Muscle layer of colon (tissue), 2 donors: ENCODE measurements at regions not wholly inside any gene's neighbourhood (a gene's known extent, or its start where the extent isn't known, plus 50 kb on each side); places are given as distances from the start of the nearest gene placed in this dataset.
A peak's percentile ranks its signal among the peaks of the same experiment; 100 is the strongest.

Experiments
- H3K27ac ChIP-seq: one replicate; pipeline ENCODE4 v1.7.0; 2013; ENCODE audit warnings: low read depth, mild to moderate bottlenecking, low read length, moderate library complexity
- H3K27me3 ChIP-seq, 2 donors: one replicate each; pipeline ENCODE4 v1.7.0; 2013; ENCODE audit warnings: low read length in 2 of 2, mild to moderate bottlenecking in 2 of 2; ENCODE audit not compliant: insufficient read depth in 2 of 2, control insufficient read depth in 1 of 2
- H3K36me3 ChIP-seq: one replicate; pipeline ENCODE4 v1.7.0; 2013; ENCODE audit warnings: mild to moderate bottlenecking, low read length; ENCODE audit not compliant: insufficient read depth
- H3K4me1 ChIP-seq: one replicate; pipeline ENCODE4 v1.7.0; 2013; ENCODE audit warnings: mild to moderate bottlenecking, low read length; ENCODE audit not compliant: insufficient read depth
- H3K4me3 ChIP-seq, 2 donors: one replicate each; pipeline ENCODE4 v1.7.0; 2013; ENCODE audit warnings: low read length in 2 of 2, low read depth in 1 of 2, mild to moderate bottlenecking in 1 of 2, moderate library complexity in 1 of 2
- H3K9ac ChIP-seq: one replicate; pipeline ENCODE4 v1.7.0; 2013; ENCODE audit warnings: low read length
- H3K9me3 ChIP-seq: one replicate; pipeline ENCODE4 v1.7.0; 2013; ENCODE audit warnings: mild to moderate bottlenecking, low read length
- donor health status: abdominal sarcoma.
- donor health status: Adenocarcinoma of cecum.

GRCh38 chr17:73941919-73942530, 261.5 kb upstream of the RPL38 start:
- no peak overlapping the region for H3K27ac ChIP-seq
- no peaks in the 10 kb centered on the region for H3K36me3 ChIP-seq
- H3K27me3 ChIP-seq = no peaks in the 10 kb centered on the region
- H3K9me3 ChIP-seq = no peaks in the 10 kb centered on the region
- H3K4me1 ChIP-seq = no peaks in the 10 kb centered on the region
- no peak overlapping the region for H3K9ac ChIP-seq
- H3K4me3 ChIP-seq = no peak overlapping the region

- Histone ChIP-seq H3K9me3 (no peaks in the 10 kb centered on the region), H3K4me1 (no peaks in the 10 kb centered on the region), H3K27me3 (no peaks in the 10 kb centered on the region), H3K4me3 (no peak overlapping the region), H3K36me3 (no peaks in the 10 kb centered on the region), H3K9ac (no peak overlapping the region), H3K27ac (no peak overlapping the region)
These were observed 260.6 kb upstream of the RPL38 start for GRCh38 chr17:73942703-73943415.

DNA sequence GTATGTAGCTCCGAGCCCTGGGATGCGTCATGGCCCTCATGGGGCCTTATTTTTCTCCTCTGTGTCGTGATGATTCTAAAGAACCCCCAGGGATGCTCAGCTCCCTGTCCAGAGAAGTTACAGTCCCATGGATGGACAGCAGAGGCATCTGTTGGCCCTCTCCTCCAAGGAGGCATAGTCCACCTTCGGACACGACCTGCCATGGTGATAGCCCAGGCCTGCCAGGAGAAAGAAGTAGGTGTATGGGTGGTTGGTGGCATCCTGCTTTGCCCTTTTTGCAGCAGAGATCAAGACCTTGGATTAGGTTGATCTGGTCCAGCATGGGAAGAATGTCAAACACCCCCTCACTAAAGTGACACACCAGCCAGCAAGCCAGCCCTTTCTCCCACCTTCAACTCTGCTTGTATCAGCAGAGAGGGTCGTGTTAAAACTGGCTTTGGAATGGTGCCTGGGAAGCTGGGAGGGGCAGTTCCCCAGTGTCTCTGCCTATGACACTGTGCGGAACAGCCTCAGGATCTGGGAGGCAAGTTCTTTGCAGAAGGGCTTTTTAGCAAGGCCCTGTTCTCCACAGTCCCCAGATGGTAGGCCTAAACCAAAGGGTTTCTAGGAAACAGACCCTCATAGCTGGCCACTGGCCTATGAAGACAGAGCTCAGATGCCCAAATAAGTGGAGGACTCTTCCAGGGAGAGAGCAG, 259.9 kb upstream of the RPL38 start:
- H3K9me3 ChIP-seq = no peaks in the 10 kb centered on the region
- H3K9ac ChIP-seq = no peak overlapping the region
- H3K27me3 ChIP-seq = no peaks in the 10 kb centered on the region
- H3K36me3 ChIP-seq = no peaks in the 10 kb centered on the region
- H3K4me3 ChIP-seq = no peak overlapping the region
- H3K27ac ChIP-seq = no peak overlapping the region
- no peaks in the 10 kb centered on the region for H3K4me1 ChIP-seq

- no peak overlapping the region for H3K27ac ChIP-seq
- H3K9me3 ChIP-seq = no peaks in the 10 kb centered on the region
- no peak overlapping the region for H3K9ac ChIP-seq
- H3K4me1 ChIP-seq = no peaks in the 10 kb centered on the region
- H3K27me3 ChIP-seq = no peaks in the 10 kb centered on the region
- H3K4me3 ChIP-seq = no peak overlapping the region
- H3K36me3 ChIP-seq = no peaks in the 10 kb centered on the region
These were observed 259.1 kb upstream of the RPL38 start for GRCh38 chr17:73944366-73944765.

DNA sequence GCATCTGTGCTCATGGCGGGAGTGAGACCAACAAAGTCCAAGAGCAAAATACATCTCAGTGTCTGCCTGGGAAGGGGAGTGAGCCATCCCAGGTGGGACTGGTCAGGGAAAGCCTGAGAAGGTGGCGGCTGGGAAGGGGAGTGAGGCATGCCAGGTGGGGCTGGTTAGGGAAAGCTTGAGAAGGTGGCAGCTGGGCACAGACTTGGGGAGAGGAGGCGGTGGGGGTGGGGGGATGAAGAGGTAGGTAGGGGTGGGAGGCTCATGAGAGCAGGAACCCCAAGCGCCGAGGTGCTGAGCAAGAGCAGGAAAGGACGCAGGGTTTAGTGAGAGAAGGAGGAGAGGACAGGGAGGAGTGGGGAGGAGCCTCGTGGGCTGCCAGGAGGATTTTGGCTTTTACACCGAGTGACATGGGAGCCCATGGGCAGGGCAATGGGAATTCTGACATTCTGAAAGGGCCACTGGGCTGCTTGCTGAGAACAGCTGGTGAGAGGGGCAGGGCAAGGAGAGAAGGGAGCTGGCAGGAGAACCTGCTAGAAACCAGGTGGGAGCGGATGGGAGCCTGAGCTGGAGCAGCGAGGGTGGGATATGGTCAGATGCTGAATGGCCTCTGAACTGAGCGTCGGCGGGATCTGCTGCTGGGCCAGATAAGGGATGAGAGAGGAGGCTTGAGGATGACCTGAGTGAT, 256.1 kb upstream of the RPL38 start:
- Histone ChIP-seq H3K4me3 (no peak overlapping the region), H3K9ac (no peak overlapping the region), H3K27me3 (peaks cover 0 to 12% of the 10 kb centered on the region in 2 donors), H3K9me3 (no peaks in the 10 kb centered on the region), H3K27ac (no peak overlapping the region), H3K36me3 (no peaks in the 10 kb centered on the region), H3K4me1 (peaks cover 4% of the 10 kb centered on the region)

DNA sequence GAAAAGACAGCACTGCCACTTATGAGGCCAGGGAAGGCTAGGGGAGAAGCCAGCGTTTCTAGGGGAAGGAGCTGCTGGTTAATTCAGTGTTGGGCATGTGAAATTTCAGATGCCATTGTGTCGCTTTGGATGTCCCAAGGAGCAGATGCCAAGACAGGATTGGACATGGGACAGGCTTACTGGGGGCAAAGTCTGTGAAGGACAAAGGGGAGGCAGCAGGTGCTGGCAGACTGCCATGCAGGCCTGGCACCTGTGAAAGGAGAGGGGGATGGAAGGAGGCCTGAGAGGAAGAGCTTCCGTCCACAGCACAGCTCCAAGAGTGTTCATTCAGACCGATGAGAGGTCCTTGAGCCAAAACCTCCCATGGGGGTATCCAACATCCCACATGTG, 255.5 kb upstream of the RPL38 start:
- H3K9ac ChIP-seq = no peak overlapping the region
- peaks cover under 1 to 17% of the 10 kb centered on the region in 2 donors for H3K27me3 ChIP-seq

GRCh38 chr17:73949903-73950592, 253.4 kb upstream of the RPL38 start:
- H3K4me3 ChIP-seq = no peak overlapping the region
- no peaks in the 10 kb centered on the region for H3K9me3 ChIP-seq
- H3K4me1 ChIP-seq = peaks cover 4% of the 10 kb centered on the region
- peaks cover 10 to 20% of the 10 kb centered on the region in 2 donors for H3K27me3 ChIP-seq
- H3K9ac ChIP-seq = no peak overlapping the region
- H3K27ac ChIP-seq = no peak overlapping the region
- H3K36me3 ChIP-seq = no peaks in the 10 kb centered on the region

More for the DNA sequence above, 255.5 kb upstream of the RPL38 start:
- peaks cover 4% of the 10 kb centered on the region for H3K4me1 ChIP-seq
- no peaks in the 10 kb centered on the region for H3K9me3 ChIP-seq
- no peaks in the 10 kb centered on the region for H3K36me3 ChIP-seq
- no peak overlapping the region for H3K27ac ChIP-seq
- H3K4me3 ChIP-seq = no peak overlapping the region

DNA sequence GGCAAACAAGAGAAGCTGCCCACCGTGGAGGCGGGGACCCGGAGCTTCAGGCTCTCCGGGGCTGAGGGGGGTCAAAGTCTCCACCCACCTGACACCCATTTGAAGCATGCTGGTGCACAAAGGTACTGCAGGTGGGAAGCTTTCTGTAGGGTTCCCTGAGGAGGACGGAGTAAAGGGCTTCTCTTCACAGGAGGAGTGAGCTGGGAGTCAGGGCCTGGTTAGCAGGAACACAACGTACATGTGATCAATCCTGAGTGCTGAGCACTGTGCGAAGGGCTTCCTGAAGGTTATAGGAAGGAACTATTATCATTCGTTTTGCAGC, 252.9 kb upstream of the RPL38 start:
- Histone ChIP-seq H3K36me3 (no peaks in the 10 kb centered on the region), H3K9me3 (no peaks in the 10 kb centered on the region), H3K4me1 (peaks cover 4% of the 10 kb centered on the region), H3K4me3 (no peak overlapping the region), H3K27me3 (peaks cover 10 to 20% of the 10 kb centered on the region in 2 donors), H3K9ac (no peak overlapping the region), H3K27ac (no peak overlapping the region)

DNA sequence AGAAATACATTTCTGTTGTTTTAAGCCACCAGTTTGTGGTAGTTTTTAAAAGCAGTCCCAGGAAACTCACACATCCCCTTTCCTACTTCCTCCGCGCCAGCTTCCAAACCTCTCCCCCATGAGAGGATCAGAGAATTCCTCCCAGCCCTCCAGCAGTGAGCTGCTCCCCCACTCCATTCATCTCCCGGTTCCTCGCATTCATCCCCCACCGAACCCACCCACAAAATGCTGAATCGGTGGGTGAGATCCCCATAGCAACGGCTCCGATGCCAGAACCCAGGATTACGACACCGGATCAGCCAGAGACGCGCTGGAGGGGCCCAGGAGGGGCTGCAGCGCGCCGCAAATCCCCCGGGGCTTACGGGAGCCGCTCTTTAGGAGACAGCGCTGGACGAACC, 251.4 kb upstream of the RPL38 start:
- no peak overlapping the region for H3K27ac ChIP-seq
- H3K9ac ChIP-seq = no peak overlapping the region
- peaks cover 10 to 20% of the 10 kb centered on the region in 2 donors for H3K27me3 ChIP-seq
- H3K4me3 ChIP-seq = peak overlapping the region in 1 of 2 donors; percentile 21
- peaks cover 4% of the 10 kb centered on the region for H3K4me1 ChIP-seq
- no peaks in the 10 kb centered on the region for H3K36me3 ChIP-seq
- H3K9me3 ChIP-seq = no peaks in the 10 kb centered on the region

DNA sequence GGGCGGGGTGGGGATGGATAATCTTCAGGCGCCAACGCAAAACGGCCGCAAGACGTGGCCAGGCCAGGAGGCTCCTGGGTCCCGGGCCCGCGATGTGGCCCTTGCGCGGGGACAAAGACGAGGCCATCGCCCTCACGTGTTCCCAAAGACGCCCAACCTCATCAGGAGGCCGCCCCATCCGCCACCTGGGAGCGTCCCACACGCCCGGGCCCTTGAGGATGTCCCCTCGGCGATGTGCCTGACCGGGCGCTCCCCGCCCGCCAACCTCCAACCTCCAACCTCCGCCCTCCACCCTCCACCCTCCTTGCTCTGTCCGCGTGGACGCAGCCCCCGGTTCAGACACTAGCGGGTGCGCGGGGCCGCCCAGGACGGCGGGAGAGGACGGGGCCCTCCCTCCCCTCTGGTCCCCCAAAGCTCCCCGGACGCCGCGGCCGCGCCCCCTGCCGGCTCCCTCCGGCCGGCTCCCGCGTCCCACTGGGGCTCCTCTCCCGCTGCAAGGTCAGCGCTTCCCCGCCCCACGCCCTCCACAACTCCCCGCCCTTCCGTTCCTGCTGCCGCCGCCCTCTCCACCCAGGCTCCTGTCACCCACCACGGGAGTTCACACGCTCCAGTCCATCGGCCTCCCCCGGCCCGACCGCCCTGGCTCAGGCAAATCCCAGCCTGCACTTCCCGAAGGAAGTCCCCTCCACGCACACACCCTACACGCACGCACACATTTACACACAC, 250.8 kb upstream of the RPL38 start:
- H3K4me3 ChIP-seq = peak overlapping the region in 1 of 2 donors; percentile 21
- no peak overlapping the region for H3K9ac ChIP-seq
- no peak overlapping the region for H3K27ac ChIP-seq
- peaks cover 10 to 20% of the 10 kb centered on the region in 2 donors for H3K27me3 ChIP-seq
- no peaks in the 10 kb centered on the region for H3K36me3 ChIP-seq
- peaks cover 4% of the 10 kb centered on the region for H3K4me1 ChIP-seq
- H3K9me3 ChIP-seq = no peaks in the 10 kb centered on the region
